OCI-LY1 (cell line): ENCODE measurements at regions not wholly inside any gene's neighbourhood (a gene's known extent, or its start where the extent isn't known, plus 50 kb on each side); places are given as distances from the start of the nearest gene placed in this dataset.

Experiments used
- CTCF ChIP-seq: fragments of 200-600 bp; sonication (generic), shearing (Covaris generic); IDR thresholded peaks from 2 replicates; pipeline ENCODE4 v1.5.1; 2017; ENCODE audit warnings: mild to moderate bottlenecking, antibody characterized with exemption, low read length, moderate library complexity, mixed read lengths
- EZH2 ChIP-seq: fragments of 200-600 bp; sonication (generic), shearing (Covaris generic); IDR thresholded peaks from 2 replicates; pipeline ENCODE4 v1.8.0; 2017; ENCODE audit warnings: borderline replicate concordance, mixed run types, mild to moderate bottlenecking, antibody characterized with exemption, low read length, moderate library complexity, mixed read lengths

- TF ChIP-seq CTCF: no peak
- TF ChIP-seq EZH2: no peak
These were observed 263.9 kb upstream of the TMTC1 start for GRCh38 chr12:30047516-30048254.
